ENCODE measurements at regions not wholly inside any gene's neighbourhood (a gene's known extent, or its start where the extent isn't known, plus 50 kb on each side); places are given as distances from the start of the nearest gene placed in this dataset.

- Histone ChIP-seq H3K36me3 (no peaks in the 10 kb centered on the region), H3K4me1 (replicated peaks) (no peaks in the 10 kb centered on the region), H3K4me3 (no peak overlapping the region), H3K9me3 (no peaks in the 10 kb centered on the region), H3K27ac (no peak overlapping the region), H3K27me3 (replicated peaks; ENCODE audit: insufficient read depth) (no peaks in the 10 kb centered on the region)
- no peak for TF ChIP-seq POLR2AphosphoS5 (IDR thresholded peaks at IDR 0.05)
- TF ChIP-seq POLR2A (IDR thresholded peaks at IDR 0.05): no peak
- TF ChIP-seq CTCF (IDR thresholded peaks at IDR 0.05): no peak
- WGBS: 33% methylated on average over 1 of the region's 1 CpG
- intact Hi-C loops (cut with DNase I): no loop called here
- no peak for DNase-seq (ENCODE audit: low spot score)
Observed at GRCh38 chr11:116431842-116432241, 340.9 kb downstream of the BUD13 start.

- WGBS: 81% methylated on average over 6 of the region's 6 CpGs
- intact Hi-C loops (cut with DNase I): no loop called here
- no peak for DNase-seq (ENCODE audit: low spot score)
- H3K4me3 ChIP-seq: no peak overlapping the region
- H3K27ac ChIP-seq: no peak overlapping the region
- TF ChIP-seq POLR2A (IDR thresholded peaks at IDR 0.05) (no peak), CTCF (IDR thresholded peaks at IDR 0.05) (no peak), POLR2AphosphoS5 (IDR thresholded peaks at IDR 0.05) (no peak)
- H3K4me1 ChIP-seq (replicated peaks): no peaks in the 10 kb centered on the region
- no peaks in the 10 kb centered on the region for H3K27me3 ChIP-seq (replicated peaks; ENCODE audit: insufficient read depth)
- H3K9me3 ChIP-seq: no peaks in the 10 kb centered on the region
- no peaks in the 10 kb centered on the region for H3K36me3 ChIP-seq
Observed at GRCh38 chr11:116428638-116428975, 344.2 kb downstream of the BUD13 start.

- no peaks in the 10 kb centered on the region for H3K9me3 ChIP-seq
- H3K36me3 ChIP-seq: no peaks in the 10 kb centered on the region
- no peaks in the 10 kb centered on the region for H3K27me3 ChIP-seq (replicated peaks; ENCODE audit: insufficient read depth)
- no peaks in the 10 kb centered on the region for H3K4me1 ChIP-seq (replicated peaks)
- TF ChIP-seq POLR2AphosphoS5 (IDR thresholded peaks at IDR 0.05) (no peak), CTCF (IDR thresholded peaks at IDR 0.05) (no peak), POLR2A (IDR thresholded peaks at IDR 0.05) (no peak)
- 14% methylated on average over 11 of the region's 11 CpGs for WGBS
- no peak overlapping the region for H3K4me3 ChIP-seq
- H3K27ac ChIP-seq: no peak overlapping the region
- intact Hi-C loops (cut with DNase I): no loop called here
- peak; percentile 9 for DNase-seq (ENCODE audit: low spot score)
Observed at GRCh38 chr11:116427903-116428637, 344.7 kb downstream of the BUD13 start.

DNA sequence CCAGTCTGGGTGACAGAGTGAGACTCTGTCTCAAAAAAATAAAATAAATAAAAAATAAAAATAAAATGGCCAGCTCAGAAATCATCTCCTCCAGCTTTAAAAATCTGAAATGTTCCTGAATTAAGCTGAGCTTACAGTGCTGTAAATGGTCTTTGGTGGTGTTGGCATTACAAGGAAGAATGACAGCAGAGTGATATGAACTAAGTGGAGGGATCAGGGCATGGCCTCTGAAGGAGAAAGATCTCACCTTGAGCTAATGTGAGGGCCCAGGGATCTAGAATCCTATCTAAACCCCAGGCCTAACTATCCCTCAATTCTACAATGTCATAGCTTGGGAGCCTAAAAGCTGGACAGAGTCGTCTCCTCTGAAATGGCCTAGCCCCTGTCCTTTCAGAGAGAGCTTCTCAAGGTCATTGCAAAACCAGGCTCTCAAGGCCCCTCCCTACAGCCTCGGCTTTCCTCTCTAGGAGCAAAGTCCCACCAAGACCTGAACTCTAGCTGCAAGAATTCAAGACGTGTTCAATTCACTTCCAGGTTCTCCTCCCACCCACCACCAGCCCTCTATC lies 345.4 kb downstream of the BUD13 start:
- no peaks in the 10 kb centered on the region for H3K27me3 ChIP-seq (replicated peaks; ENCODE audit: insufficient read depth)
- 28% methylated on average over 3 of the region's 3 CpGs for WGBS
- intact Hi-C loops (cut with DNase I): no loop called here
- H3K4me1 ChIP-seq (replicated peaks): no peaks in the 10 kb centered on the region
- no peak overlapping the region for H3K4me3 ChIP-seq
- H3K36me3 ChIP-seq: no peaks in the 10 kb centered on the region
- TF ChIP-seq POLR2A (IDR thresholded peaks at IDR 0.05): no peak
- no peak for TF ChIP-seq POLR2AphosphoS5 (IDR thresholded peaks at IDR 0.05)
- no peak for TF ChIP-seq CTCF (IDR thresholded peaks at IDR 0.05)
- H3K27ac ChIP-seq: no peak overlapping the region
- H3K9me3 ChIP-seq: no peaks in the 10 kb centered on the region
- DNase-seq (ENCODE audit: low spot score): no peak

DNA sequence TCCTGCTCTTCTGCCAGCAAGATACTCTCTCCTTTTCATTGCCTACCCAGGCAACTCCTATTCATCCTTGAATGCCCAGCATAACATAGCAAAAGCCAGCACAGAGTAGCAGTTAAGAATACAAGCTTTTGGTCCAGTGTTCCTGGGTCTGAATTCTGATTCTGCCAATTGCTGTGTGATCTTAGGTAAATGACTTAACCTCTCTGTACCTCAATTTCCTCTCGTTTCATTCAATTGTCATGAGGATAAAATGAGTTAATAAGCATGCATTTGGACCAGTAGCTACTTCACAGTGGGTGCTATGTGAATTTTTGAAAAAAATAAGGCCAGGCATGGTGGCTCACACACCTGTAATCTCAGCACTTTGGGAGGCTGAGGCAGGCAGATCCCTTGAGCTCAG lies 346.0 kb downstream of the BUD13 start:
- intact Hi-C loops (cut with DNase I): no loop called here
- H3K4me1 ChIP-seq (replicated peaks): no peaks in the 10 kb centered on the region
- H3K27ac ChIP-seq: no peak overlapping the region
- no peaks in the 10 kb centered on the region for H3K36me3 ChIP-seq
- WGBS: 93% methylated on average over 1 of the region's 1 CpG
- H3K27me3 ChIP-seq (replicated peaks; ENCODE audit: insufficient read depth): no peaks in the 10 kb centered on the region
- TF ChIP-seq POLR2AphosphoS5 (IDR thresholded peaks at IDR 0.05) (no peak), POLR2A (IDR thresholded peaks at IDR 0.05) (no peak), CTCF (IDR thresholded peaks at IDR 0.05) (no peak)
- no peaks in the 10 kb centered on the region for H3K9me3 ChIP-seq
- H3K4me3 ChIP-seq: no peak overlapping the region
- no peak for DNase-seq (ENCODE audit: low spot score)

Measured in prostate gland (tissue), 2 donors.